Effector memory CD8-positive, alpha-beta T cell (primary cell): ENCODE measurements at regions not wholly inside any gene's neighbourhood (a gene's known extent, or its start where the extent isn't known, plus 50 kb on each side); places are given as distances from the start of the nearest gene placed in this dataset.

Source experiments
- ATAC-seq: fragments of 150-1000 bp; cut with Tn5 transposase; replicated peaks from 2 replicates; pipeline ENCODE4 v1.10.0; 2021; ENCODE audit warnings: mild to moderate bottlenecking, moderate library complexity
- DNase-seq, 3 experiments: peaks; one replicate each; pipeline ENCODE4 v3.0.0; 2021
- H3K27ac Mint-ChIP-seq, 2 donors: one replicate each; pipeline ENCODE4 v1.8.0; 2022; ENCODE audit warnings: mild to moderate bottlenecking in 2 of 2, mixed read lengths in 2 of 2, moderate library complexity in 2 of 2
- H3K27me3 Mint-ChIP-seq, 2 donors: one replicate each; pipeline ENCODE4 v1.8.0; 2022; ENCODE audit warnings: mixed read lengths in 2 of 2
- H3K36me3 Mint-ChIP-seq: one replicate; pipeline ENCODE4 v1.8.0; 2022; ENCODE audit warnings: mild to moderate bottlenecking, moderate library complexity, mixed read lengths; ENCODE audit not compliant: insufficient read depth
- H3K4me1 Mint-ChIP-seq, 2 donors: one replicate each; pipeline ENCODE4 v1.8.0; 2022; ENCODE audit warnings: low read depth in 2 of 2, mixed read lengths in 2 of 2
- H3K4me3 Mint-ChIP-seq, 2 donors: one replicate each; pipeline ENCODE4 v1.8.0; 2022; ENCODE audit warnings: mild to moderate bottlenecking in 2 of 2, mixed read lengths in 2 of 2, moderate library complexity in 2 of 2
- H3K9me3 Mint-ChIP-seq, 2 donors: one replicate each; pipeline ENCODE4 v1.8.0; 2022; ENCODE audit warnings: mixed read lengths in 2 of 2

DNA sequence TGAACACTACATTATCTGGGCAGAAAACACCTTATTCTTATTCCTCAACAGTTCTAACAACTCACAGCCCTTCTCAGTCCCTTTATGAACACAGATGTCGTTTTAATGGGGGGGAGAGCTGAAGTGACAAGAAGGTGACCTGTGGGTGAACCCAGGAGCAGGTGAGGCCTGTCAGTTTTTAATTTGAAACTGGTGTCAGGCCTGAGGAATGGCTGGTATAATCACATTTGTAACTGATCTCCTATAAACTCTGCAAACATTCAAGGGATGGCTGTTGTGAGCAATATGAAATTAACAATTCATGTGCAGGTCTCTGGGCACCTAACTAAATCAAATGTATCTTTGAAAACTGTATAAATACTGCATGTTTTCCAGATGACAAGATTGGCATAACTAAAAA lies 362.1 kb upstream of the NR5A2 start:
- Mint-ChIP-seq H3K27ac (no peak overlapping the region), H3K36me3 (no peaks in the 10 kb centered on the region), H3K4me3 (no peak overlapping the region), H3K9me3 (no peaks in the 10 kb centered on the region), H3K4me1 (no peaks in the 10 kb centered on the region), H3K27me3 (peaks cover 27 to 42% of the 10 kb centered on the region in 2 donors)
- DNase-seq (no peak), ATAC-seq (no peak)

- no peak for ATAC-seq
- Mint-ChIP-seq H3K4me1 (no peaks in the 10 kb centered on the region), H3K27me3 (peaks cover 33 to 36% of the 10 kb centered on the region in 2 donors), H3K36me3 (no peaks in the 10 kb centered on the region), H3K4me3 (no peak overlapping the region), H3K9me3 (no peaks in the 10 kb centered on the region), H3K27ac (no peak overlapping the region)
- DNase-seq = no peak
Observed at GRCh38 chr1:199667089-199667488, 360.4 kb upstream of the NR5A2 start.

GRCh38 chr1:199669916-199670315 lies 357.6 kb upstream of the NR5A2 start:
- no peak for ATAC-seq
- H3K36me3 Mint-ChIP-seq = no peaks in the 10 kb centered on the region
- no peaks in the 10 kb centered on the region for H3K4me1 Mint-ChIP-seq
- no peak for DNase-seq
- no peak overlapping the region for H3K27ac Mint-ChIP-seq
- peaks cover 38 to 39% of the 10 kb centered on the region in 2 donors for H3K27me3 Mint-ChIP-seq
- H3K4me3 Mint-ChIP-seq = no peak overlapping the region
- H3K9me3 Mint-ChIP-seq = no peaks in the 10 kb centered on the region

GRCh38 chr1:199671684-199672083 lies 355.8 kb upstream of the NR5A2 start:
- Mint-ChIP-seq H3K4me3 (no peak overlapping the region), H3K27me3 (peaks cover 46 to 51% of the 10 kb centered on the region in 2 donors), H3K36me3 (no peaks in the 10 kb centered on the region), H3K9me3 (no peaks in the 10 kb centered on the region), H3K4me1 (no peaks in the 10 kb centered on the region), H3K27ac (no peak overlapping the region)
- no peak for ATAC-seq
- DNase-seq = no peak

GRCh38 chr1:199675937-199676336 lies 351.6 kb upstream of the NR5A2 start:
- peaks cover 28 to 39% of the 10 kb centered on the region in 2 donors for H3K27me3 Mint-ChIP-seq
- no peak for ATAC-seq
- no peaks in the 10 kb centered on the region for H3K4me1 Mint-ChIP-seq
- H3K36me3 Mint-ChIP-seq = no peaks in the 10 kb centered on the region
- H3K9me3 Mint-ChIP-seq = no peaks in the 10 kb centered on the region
- H3K4me3 Mint-ChIP-seq = no peak overlapping the region
- no peak for DNase-seq
- no peak overlapping the region for H3K27ac Mint-ChIP-seq

DNA sequence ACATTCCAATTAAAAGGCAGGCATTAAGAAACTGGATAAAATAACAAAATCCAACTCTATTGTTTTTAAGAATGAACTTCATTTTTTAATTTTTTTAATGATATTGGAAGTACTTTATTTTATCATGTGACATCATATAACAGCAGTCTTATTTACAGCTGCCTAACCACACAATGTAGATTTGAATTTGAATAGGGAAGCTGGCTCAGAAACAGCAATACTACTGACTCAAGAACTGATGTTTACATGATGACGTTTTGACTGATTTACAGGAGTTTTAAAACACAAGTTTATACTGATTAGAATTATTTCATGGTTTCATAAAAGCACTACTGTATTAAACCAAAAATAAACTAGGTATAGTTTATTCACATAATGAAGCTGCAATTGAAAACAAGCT lies 348.7 kb upstream of the NR5A2 start:
- H3K27ac Mint-ChIP-seq = no peak overlapping the region
- no peaks in the 10 kb centered on the region for H3K36me3 Mint-ChIP-seq
- no peaks in the 10 kb centered on the region for H3K4me1 Mint-ChIP-seq
- no peak overlapping the region for H3K4me3 Mint-ChIP-seq
- H3K27me3 Mint-ChIP-seq = peaks cover 16 to 21% of the 10 kb centered on the region in 2 donors
- DNase-seq (no peak), ATAC-seq (no peak)
- no peaks in the 10 kb centered on the region for H3K9me3 Mint-ChIP-seq

- H3K4me1 Mint-ChIP-seq = no peaks in the 10 kb centered on the region
- DNase-seq (no peak), ATAC-seq (no peak)
- no peak overlapping the region for H3K27ac Mint-ChIP-seq
- H3K4me3 Mint-ChIP-seq = no peak overlapping the region
- H3K9me3 Mint-ChIP-seq = no peaks in the 10 kb centered on the region
- peaks cover 6 to 12% of the 10 kb centered on the region in 2 donors for H3K27me3 Mint-ChIP-seq
- H3K36me3 Mint-ChIP-seq = no peaks in the 10 kb centered on the region
Observed at GRCh38 chr1:199682081-199682480, 345.4 kb upstream of the NR5A2 start.

DNA sequence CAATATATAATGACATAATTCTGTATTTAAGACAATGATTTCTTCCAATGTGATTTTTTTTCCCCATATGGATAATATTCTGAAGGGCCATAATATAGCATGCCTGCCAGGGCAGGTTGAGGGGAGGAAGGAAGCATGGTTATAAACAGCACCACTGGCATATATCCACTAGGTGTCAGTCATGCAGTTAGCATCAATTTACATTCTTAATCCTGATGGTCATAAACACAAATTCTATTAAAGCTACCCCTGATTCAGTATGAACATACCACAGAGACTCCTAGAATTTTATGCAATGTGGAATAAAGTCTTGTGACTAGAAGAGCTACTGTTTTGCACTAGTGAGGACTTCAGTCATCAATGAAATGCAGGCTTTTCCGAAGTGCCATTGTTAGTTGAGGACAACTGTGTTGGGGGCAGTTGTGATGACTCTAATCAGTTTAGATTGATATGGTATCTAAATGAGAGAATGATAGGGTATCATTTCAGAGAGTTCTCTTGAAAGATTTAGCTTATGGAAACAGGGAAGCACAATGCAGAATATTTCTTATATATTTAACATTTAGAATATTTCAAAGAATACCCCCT lies 342.7 kb upstream of the NR5A2 start:
- Mint-ChIP-seq H3K4me1 (no peaks in the 10 kb centered on the region), H3K27ac (no peak overlapping the region), H3K4me3 (no peak overlapping the region), H3K27me3 (peaks cover 23 to 30% of the 10 kb centered on the region in 2 donors), H3K9me3 (no peaks in the 10 kb centered on the region), H3K36me3 (no peaks in the 10 kb centered on the region)
- ATAC-seq (peak; percentile 51), DNase-seq (peak in 2 of 3 experiments; percentile 1 to 17)

DNA sequence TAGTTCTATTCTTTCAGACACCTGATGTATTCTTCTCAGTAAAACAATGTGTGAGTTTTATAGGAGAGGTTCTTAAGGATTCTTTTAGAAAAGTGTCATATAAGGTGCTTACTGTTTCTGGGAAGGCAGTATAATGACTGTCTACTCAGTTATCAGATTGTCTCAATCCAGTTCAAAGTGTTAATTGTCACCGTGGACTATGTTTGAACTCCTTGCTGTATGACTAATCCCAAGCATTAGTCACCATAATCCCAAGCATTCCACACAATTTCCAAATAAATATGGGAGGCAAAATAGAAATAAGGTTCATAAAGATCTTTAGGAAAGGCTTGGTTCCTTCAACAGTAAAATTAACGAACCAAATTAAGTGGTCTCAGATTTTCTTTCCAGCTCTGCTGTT lies 342.1 kb upstream of the NR5A2 start:
- H3K9me3 Mint-ChIP-seq = no peaks in the 10 kb centered on the region
- DNase-seq (no peak), ATAC-seq (no peak)
- no peak overlapping the region for H3K27ac Mint-ChIP-seq
- no peaks in the 10 kb centered on the region for H3K4me1 Mint-ChIP-seq
- no peak overlapping the region for H3K4me3 Mint-ChIP-seq
- no peaks in the 10 kb centered on the region for H3K36me3 Mint-ChIP-seq
- H3K27me3 Mint-ChIP-seq = peaks cover 25 to 33% of the 10 kb centered on the region in 2 donors

DNA sequence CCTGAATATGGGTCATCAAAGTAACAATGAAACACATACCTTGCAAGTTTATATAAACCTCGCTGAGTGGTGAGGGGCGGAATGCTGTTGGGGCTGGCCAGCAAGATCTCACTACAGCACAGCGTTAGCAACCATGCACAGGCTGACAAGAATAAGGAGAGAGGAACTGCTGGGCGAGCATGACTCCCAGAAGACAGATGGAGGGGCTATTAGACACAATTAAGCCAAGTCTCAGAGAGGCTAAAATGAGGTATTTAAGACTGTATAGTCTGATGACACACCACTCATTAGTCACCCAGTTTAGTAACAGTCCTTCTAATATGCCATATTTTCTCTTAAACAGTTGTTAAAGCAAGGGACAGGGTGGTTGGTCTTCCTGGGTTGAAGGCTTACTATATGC lies 340.2 kb upstream of the NR5A2 start:
- ATAC-seq = no peak
- Mint-ChIP-seq H3K27me3 (peaks cover 35 to 44% of the 10 kb centered on the region in 2 donors), H3K27ac (no peak overlapping the region), H3K4me1 (no peaks in the 10 kb centered on the region), H3K4me3 (no peak overlapping the region), H3K9me3 (no peaks in the 10 kb centered on the region), H3K36me3 (no peaks in the 10 kb centered on the region)
- DNase-seq = no peak

DNA sequence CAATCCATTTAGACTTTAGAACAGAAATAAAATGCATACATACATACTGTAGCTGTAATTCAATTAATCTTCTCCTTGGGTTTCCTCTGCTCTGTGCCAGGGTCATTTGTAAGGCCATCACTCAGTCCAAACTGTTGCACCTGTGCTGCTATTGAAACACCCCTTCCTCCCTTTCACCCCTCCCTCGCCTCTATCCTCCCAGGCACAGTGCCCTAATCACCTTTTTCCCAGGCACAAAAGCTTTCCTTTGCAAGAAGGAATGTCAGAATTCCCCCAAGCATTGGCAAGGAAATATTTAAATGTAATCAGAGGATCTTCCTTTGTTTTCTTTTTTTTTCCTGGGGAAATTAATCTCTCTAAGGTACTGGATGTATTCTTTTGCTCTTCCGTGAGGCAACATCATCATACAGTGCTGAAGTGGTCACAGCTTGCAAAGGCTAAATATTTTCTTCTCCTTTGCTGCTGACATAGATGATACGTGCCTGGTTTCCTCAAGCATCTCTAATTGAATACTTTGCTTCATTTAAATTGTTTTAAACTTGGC lies 339.3 kb upstream of the NR5A2 start:
- Mint-ChIP-seq H3K27me3 (peaks cover 44 to 53% of the 10 kb centered on the region in 2 donors), H3K27ac (no peak overlapping the region), H3K4me1 (no peaks in the 10 kb centered on the region), H3K9me3 (no peaks in the 10 kb centered on the region), H3K36me3 (no peaks in the 10 kb centered on the region), H3K4me3 (no peak overlapping the region)
- ATAC-seq (no peak), DNase-seq (no peak)

DNA sequence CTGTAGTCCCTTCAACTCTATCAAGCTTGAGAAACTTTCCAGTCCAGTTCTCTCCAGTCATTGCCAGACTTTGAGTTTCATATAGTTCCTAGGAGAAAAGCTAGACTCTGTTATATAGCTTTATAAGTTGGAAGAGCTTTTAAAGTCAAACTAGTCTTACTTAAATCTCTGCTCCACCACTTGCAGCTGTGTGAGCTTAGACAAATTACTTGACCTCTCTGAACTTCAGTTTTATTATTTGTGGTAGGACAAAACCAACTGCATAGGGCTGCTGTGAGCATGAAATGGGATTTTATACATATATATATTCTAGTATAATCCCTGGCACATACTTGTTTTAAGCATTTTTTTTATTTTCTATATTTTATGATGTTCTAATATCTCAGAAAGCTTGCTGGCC lies 338.7 kb upstream of the NR5A2 start:
- Mint-ChIP-seq H3K27me3 (peaks cover 50 to 58% of the 10 kb centered on the region in 2 donors), H3K4me3 (no peak overlapping the region), H3K9me3 (no peaks in the 10 kb centered on the region), H3K36me3 (no peaks in the 10 kb centered on the region), H3K4me1 (no peaks in the 10 kb centered on the region), H3K27ac (no peak overlapping the region)
- ATAC-seq = no peak
- no peak for DNase-seq

DNA sequence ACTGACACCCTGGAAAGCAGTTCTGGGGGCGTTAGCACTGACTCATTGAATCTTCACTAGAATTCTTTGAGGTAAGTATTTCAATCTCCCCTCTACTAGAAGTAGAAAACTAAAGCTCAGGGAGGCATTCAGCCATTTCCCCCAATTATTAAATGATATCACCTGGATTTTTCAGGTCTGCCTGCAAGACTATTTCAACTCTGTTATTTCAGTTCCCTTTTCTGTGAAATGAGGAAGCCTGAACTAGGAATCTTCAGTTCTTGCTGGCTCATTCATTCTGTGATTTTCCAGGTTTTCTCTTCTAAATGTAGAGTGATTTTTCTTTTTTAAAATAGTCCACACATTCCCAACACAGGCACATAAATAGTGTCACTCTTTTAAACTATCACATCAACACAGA lies 337.0 kb upstream of the NR5A2 start:
- H3K27ac Mint-ChIP-seq = no peak overlapping the region
- H3K27me3 Mint-ChIP-seq = peaks cover 64 to 71% of the 10 kb centered on the region in 2 donors
- H3K4me1 Mint-ChIP-seq = no peaks in the 10 kb centered on the region
- DNase-seq (no peak), ATAC-seq (no peak)
- H3K36me3 Mint-ChIP-seq = no peaks in the 10 kb centered on the region
- no peak overlapping the region for H3K4me3 Mint-ChIP-seq
- no peaks in the 10 kb centered on the region for H3K9me3 Mint-ChIP-seq

GRCh38 chr1:199691540-199691939 lies 336.0 kb upstream of the NR5A2 start:
- DNase-seq (no peak), ATAC-seq (no peak)
- Mint-ChIP-seq H3K27me3 (peaks cover 62 to 70% of the 10 kb centered on the region in 2 donors), H3K4me3 (no peak overlapping the region), H3K9me3 (no peaks in the 10 kb centered on the region), H3K27ac (no peak overlapping the region), H3K4me1 (no peaks in the 10 kb centered on the region), H3K36me3 (no peaks in the 10 kb centered on the region)
